SK-N-SH (cell line): ENCODE measurements at regions not wholly inside any gene's neighbourhood (a gene's known extent, or its start where the extent isn't known, plus 50 kb on each side); places are given as distances from the start of the nearest gene placed in this dataset.

Experiments
- CHD2 ChIP-seq: fragments of 150-350 bp; IDR thresholded peaks from 2 replicates; pipeline ENCODE4 v1.6.1; 2018; ENCODE audit warnings: low read length; ENCODE audit not compliant: partially characterized antibody
- EP300 ChIP-seq, 2 experiments: IDR thresholded peaks; 2 replicates each; pipeline versions ENCODE4 v1.4.0 to v1.6.1; 2012; ENCODE audit warnings: borderline replicate concordance in 1 of 2, low read depth in 1 of 2, low read length in 1 of 2
- FOXJ3 ChIP-seq: sonication (generic); formaldehyde crosslinking; IDR thresholded peaks from 2 replicates; pipeline ENCODE4 v1.5.1; 2020; ENCODE audit warnings: mild to moderate bottlenecking, missing genetic modification reagents
- GABPA ChIP-seq: IDR thresholded peaks from 2 replicates; pipeline ENCODE4 v1.4.0; 2012; ENCODE audit warnings: low read depth, mild to moderate bottlenecking
- MAX ChIP-seq: IDR thresholded peaks from 2 replicates; pipeline ENCODE4 v1.4.0; 2012; ENCODE audit warnings: low read depth
- RAD21 ChIP-seq: IDR thresholded peaks from 2 replicates; pipeline ENCODE4 v1.6.1; 2012; ENCODE audit warnings: mild to moderate bottlenecking, low read length
- RCOR1 ChIP-seq: fragments of 150-350 bp; IDR thresholded peaks from 2 replicates; pipeline ENCODE4 v1.6.1; 2017; ENCODE audit warnings: antibody characterized with exemption, low read length
- SIN3A ChIP-seq: IDR thresholded peaks from 2 replicates; pipeline ENCODE4 v1.6.1; 2012; ENCODE audit warnings: low read depth, mild to moderate bottlenecking, low read length, moderate library complexity, borderline replicate concordance
- TF ChIP-seq, protein P1 (sequence below): fragments of 200-600 bp; sonication (generic); IDR thresholded peaks from 2 replicates; pipeline ENCODE4 v1.6.1; 2017; ENCODE audit warnings: antibody characterized with exemption, mild to moderate bottlenecking, moderate library complexity

- TF ChIP-seq RCOR1 (no peak), GABPA (no peak), EP300 (IDR thresholded peaks at IDR 0.05; ENCODE audit: borderline replicate concordance in 1 of 2, low read depth in 1 of 2, low read length in 1 of 2) (peak in 1 of 2 experiments; percentile 43; a peak in 1 of 4 replicates), RAD21 (no peak; the same call in 1 of the 2 replicates), FOXJ3 (0 out of 2 replicates have a peak, but pooled peaks have one; percentile 5), SIN3A (no peak), CHD2 (peak; percentile 25), MAX (no peak; the same call in 1 of the 2 replicates)
- TF ChIP-seq, protein P1, sequence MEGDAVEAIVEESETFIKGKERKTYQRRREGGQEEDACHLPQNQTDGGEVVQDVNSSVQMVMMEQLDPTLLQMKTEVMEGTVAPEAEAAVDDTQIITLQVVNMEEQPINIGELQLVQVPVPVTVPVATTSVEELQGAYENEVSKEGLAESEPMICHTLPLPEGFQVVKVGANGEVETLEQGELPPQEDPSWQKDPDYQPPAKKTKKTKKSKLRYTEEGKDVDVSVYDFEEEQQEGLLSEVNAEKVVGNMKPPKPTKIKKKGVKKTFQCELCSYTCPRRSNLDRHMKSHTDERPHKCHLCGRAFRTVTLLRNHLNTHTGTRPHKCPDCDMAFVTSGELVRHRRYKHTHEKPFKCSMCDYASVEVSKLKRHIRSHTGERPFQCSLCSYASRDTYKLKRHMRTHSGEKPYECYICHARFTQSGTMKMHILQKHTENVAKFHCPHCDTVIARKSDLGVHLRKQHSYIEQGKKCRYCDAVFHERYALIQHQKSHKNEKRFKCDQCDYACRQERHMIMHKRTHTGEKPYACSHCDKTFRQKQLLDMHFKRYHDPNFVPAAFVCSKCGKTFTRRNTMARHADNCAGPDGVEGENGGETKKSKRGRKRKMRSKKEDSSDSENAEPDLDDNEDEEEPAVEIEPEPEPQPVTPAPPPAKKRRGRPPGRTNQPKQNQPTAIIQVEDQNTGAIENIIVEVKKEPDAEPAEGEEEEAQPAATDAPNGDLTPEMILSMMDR: no peak
Measured at GRCh38 chr2:46813020-46813415, 102.6 kb downstream of the MCFD2 start (continued).
